ENCODE measurements at regions not wholly inside any gene's neighbourhood (a gene's known extent, or its start where the extent isn't known, plus 50 kb on each side); places are given as distances from the start of the nearest gene placed in this dataset.

DNA sequence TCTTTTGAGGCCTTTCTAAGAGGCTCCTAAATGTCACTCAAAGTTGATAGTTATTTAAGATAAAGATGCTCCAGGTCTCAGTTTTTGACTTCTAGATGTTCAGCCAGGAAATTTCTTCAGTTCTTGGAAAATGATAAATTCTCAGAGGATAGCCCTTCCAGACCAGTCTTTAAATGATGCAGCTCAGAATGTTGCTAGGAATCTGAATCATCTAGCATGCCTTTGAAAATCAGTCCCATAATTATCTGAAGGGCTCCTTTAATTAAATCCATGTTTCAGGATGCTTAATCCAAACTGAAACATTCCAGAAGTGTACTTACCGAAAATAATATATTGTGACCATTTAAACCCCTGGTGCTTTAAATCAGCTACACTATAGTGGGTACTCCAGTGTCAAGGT lies 107.5 kb upstream of the FBN2 start:
- Histone ChIP-seq H3K36me3 (ENCODE audit: insufficient read depth, low read length) (no peaks in the 10 kb centered on the region), H3K9ac (ENCODE audit: insufficient read length) (no peak overlapping the region), H3K4me3 (no peak overlapping the region), H3K27ac (no peak overlapping the region), H3K9me3 (ENCODE audit: low read depth, low read length) (no peaks in the 10 kb centered on the region)
- no peak for DNase-seq (ENCODE audit: low read depth, low spot score)
- no peak for TF ChIP-seq FOXP2 (optimal IDR thresholded peaks at IDR 0.05; ENCODE audit: control extremely low read depth, extremely low read length, insufficient read depth)
- no peak for TF ChIP-seq EZH2 (IDR thresholded peaks at IDR 0.05)
- TF ChIP-seq POLR2AphosphoS5 (IDR thresholded peaks at IDR 0.05; ENCODE audit: borderline replicate concordance, low read depth, low read length) = no peak

DNA sequence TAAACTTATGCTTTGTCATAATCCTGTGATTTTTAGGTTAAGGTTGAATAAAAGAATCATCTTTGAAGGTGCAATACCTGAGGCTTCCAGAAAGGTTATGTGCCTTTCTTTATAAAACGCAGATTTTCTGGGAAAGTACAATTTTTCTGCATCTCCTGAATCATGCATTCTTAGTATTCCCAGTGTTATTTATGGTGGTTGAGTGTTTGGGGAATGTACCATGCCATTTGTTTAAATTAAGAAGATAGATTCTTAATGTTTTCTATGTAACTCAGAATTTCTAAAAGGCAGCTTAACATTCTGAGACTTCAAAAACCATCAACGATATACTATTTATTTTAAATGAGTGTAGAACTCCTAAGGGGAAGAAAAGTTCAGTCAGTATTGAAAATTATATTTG lies 108.1 kb upstream of the FBN2 start:
- TF ChIP-seq POLR2AphosphoS5 (IDR thresholded peaks at IDR 0.05; ENCODE audit: borderline replicate concordance, low read depth, low read length) = no peak
- TF ChIP-seq EZH2 (IDR thresholded peaks at IDR 0.05) = no peak
- no peak for TF ChIP-seq FOXP2 (optimal IDR thresholded peaks at IDR 0.05; ENCODE audit: control extremely low read depth, extremely low read length, insufficient read depth)
- Histone ChIP-seq H3K36me3 (ENCODE audit: insufficient read depth, low read length) (no peaks in the 10 kb centered on the region), H3K9ac (ENCODE audit: insufficient read length) (no peak overlapping the region), H3K4me3 (no peak overlapping the region), H3K27ac (no peak overlapping the region), H3K9me3 (ENCODE audit: low read depth, low read length) (no peaks in the 10 kb centered on the region)
- DNase-seq (ENCODE audit: low read depth, low spot score) = no peak

DNA sequence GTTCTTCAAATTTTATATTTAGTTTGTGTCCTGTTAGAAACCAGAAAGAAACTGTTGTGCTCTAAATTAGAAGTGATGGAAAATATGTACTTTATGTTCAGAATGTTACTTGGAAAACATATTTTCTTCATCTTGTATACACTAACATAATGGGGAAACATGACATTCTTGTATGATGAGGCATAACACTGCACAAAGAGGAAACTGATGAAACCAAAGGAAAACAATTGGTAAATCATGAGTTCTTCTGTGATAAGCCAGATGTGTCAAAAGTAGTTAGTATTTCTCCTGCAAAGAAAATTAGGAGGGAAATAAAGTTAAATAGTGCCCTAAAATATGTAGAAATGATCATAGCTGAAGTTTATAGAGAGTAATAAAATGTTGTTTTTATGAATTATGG lies 111.1 kb upstream of the FBN2 start:
- Histone ChIP-seq H3K9ac (ENCODE audit: insufficient read length) (no peak overlapping the region), H3K9me3 (ENCODE audit: low read depth, low read length) (no peaks in the 10 kb centered on the region), H3K27ac (no peak overlapping the region), H3K4me3 (no peak overlapping the region), H3K36me3 (ENCODE audit: insufficient read depth, low read length) (no peaks in the 10 kb centered on the region)
- no peak for DNase-seq (ENCODE audit: low read depth, low spot score)
- no peak for TF ChIP-seq POLR2AphosphoS5 (IDR thresholded peaks at IDR 0.05; ENCODE audit: borderline replicate concordance, low read depth, low read length)
- TF ChIP-seq FOXP2 (optimal IDR thresholded peaks at IDR 0.05; ENCODE audit: control extremely low read depth, extremely low read length, insufficient read depth) = no peak
- no peak for TF ChIP-seq EZH2 (IDR thresholded peaks at IDR 0.05)

DNA sequence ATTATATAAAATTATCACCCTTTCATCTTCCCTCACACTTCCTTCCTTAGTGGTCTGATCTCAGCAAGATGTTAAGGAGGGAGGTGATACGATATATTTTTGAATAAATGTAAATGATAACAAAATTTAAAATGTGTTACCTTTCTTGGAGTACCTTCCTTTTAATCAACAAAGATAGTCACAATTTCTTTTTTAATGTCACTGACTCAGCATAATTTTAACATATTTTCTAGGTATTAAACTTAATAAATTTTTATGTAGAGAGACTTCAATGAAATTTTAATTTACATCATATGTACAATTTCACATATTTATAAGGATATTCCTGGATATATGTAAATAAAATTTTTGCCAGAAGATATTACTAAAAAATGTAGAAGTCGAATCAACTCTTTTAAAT lies 125.0 kb upstream of the FBN2 start:
- Histone ChIP-seq H3K9me3 (ENCODE audit: low read depth, low read length) (no peaks in the 10 kb centered on the region), H3K9ac (ENCODE audit: insufficient read length) (no peak overlapping the region), H3K36me3 (ENCODE audit: insufficient read depth, low read length) (no peaks in the 10 kb centered on the region), H3K27ac (no peak overlapping the region), H3K4me3 (no peak overlapping the region)
- DNase-seq (ENCODE audit: low read depth, low spot score) = no peak
- TF ChIP-seq POLR2AphosphoS5 (IDR thresholded peaks at IDR 0.05; ENCODE audit: borderline replicate concordance, low read depth, low read length) = no peak
- TF ChIP-seq EZH2 (IDR thresholded peaks at IDR 0.05) = no peak
- TF ChIP-seq FOXP2 (optimal IDR thresholded peaks at IDR 0.05; ENCODE audit: control extremely low read depth, extremely low read length, insufficient read depth) = no peak

DNA sequence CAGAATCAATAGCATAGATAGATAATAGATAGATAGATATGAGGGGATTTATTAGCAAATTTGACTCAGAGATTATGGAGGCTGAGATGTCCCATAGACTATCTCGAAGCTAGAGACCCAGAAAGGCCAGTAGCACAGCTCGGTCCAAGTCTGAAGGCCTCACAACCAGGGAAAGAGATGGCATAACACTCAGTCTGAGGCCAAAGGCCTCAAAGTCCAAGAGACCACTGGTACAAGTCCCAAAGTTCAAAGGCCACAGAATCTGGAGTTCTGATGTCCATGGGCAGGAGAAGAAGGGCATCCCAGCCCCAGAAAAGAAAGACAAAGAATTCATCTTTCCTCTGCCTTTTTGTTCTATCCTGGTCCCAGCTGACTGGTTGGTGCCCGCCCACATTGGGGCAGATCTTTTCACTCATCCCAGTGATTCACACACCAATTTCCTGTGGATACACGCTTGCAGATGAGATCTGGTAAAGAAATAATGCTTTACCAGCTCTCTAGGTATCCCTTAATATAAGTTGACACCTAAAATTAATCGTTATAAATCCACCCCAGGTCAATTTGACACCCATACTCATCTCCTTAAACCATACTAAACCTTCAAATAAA lies 127.8 kb upstream of the FBN2 start:
- Histone ChIP-seq H3K4me3 (no peak overlapping the region), H3K9me3 (ENCODE audit: low read depth, low read length) (no peaks in the 10 kb centered on the region), H3K9ac (ENCODE audit: insufficient read length) (no peak overlapping the region), H3K36me3 (ENCODE audit: insufficient read depth, low read length) (no peaks in the 10 kb centered on the region), H3K27ac (no peak overlapping the region)
- no peak for TF ChIP-seq FOXP2 (optimal IDR thresholded peaks at IDR 0.05; ENCODE audit: control extremely low read depth, extremely low read length, insufficient read depth)
- no peak for TF ChIP-seq EZH2 (IDR thresholded peaks at IDR 0.05)
- TF ChIP-seq POLR2AphosphoS5 (IDR thresholded peaks at IDR 0.05; ENCODE audit: borderline replicate concordance, low read depth, low read length) = no peak
- no peak for DNase-seq (ENCODE audit: low read depth, low spot score)

DNA sequence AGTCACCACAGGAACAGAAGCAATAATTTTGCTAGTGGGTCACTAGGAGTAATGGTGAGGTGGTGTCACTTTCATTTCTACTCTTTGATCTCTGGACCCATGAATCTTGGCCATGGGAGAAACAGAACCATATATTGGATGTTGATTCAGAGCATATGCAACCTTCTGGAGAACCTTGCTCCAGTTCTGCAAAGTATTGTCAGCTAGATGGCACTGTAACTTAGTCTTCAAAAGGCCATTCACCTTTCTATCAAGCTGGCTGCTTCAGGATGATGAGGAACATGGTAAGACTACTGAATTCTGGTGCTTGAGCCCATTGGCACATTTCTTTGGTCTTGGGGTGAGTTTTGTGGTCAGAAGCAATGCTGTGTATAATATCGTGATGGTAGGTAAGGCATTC lies 129.1 kb upstream of the FBN2 start:
- Histone ChIP-seq H3K27ac (no peak overlapping the region), H3K36me3 (ENCODE audit: insufficient read depth, low read length) (no peaks in the 10 kb centered on the region), H3K9me3 (ENCODE audit: low read depth, low read length) (no peaks in the 10 kb centered on the region), H3K9ac (ENCODE audit: insufficient read length) (no peak overlapping the region), H3K4me3 (no peak overlapping the region)
- TF ChIP-seq FOXP2 (optimal IDR thresholded peaks at IDR 0.05; ENCODE audit: control extremely low read depth, extremely low read length, insufficient read depth) (no peak), EZH2 (IDR thresholded peaks at IDR 0.05) (no peak), POLR2AphosphoS5 (IDR thresholded peaks at IDR 0.05; ENCODE audit: borderline replicate concordance, low read depth, low read length) (no peak)
- DNase-seq (ENCODE audit: low read depth, low spot score) = no peak

DNA sequence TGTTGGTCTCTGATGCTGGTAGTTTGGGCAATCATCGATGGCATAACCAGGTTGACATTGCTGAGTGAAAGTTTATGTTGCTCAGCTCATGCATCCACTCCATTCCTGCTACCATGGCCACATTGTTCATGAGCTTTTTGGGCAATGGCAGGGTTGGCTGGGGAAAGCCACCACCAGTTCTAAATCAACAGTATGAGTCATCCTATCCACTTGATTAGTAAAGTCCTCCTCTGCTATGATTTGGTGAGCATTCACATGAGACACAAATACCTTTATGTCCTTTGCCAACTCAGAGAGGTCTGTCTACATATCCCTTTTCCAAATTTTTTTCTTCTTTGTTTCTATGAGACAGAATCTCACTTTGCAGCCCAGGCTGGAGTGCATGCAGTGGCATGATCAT lies 129.7 kb upstream of the FBN2 start:
- no peak overlapping the region for H3K4me3 ChIP-seq
- no peak for TF ChIP-seq EZH2 (IDR thresholded peaks at IDR 0.05)
- no peak for TF ChIP-seq POLR2AphosphoS5 (IDR thresholded peaks at IDR 0.05; ENCODE audit: borderline replicate concordance, low read depth, low read length)
- no peak for TF ChIP-seq FOXP2 (optimal IDR thresholded peaks at IDR 0.05; ENCODE audit: control extremely low read depth, extremely low read length, insufficient read depth)
- no peak overlapping the region for H3K9ac ChIP-seq (ENCODE audit: insufficient read length)
- H3K9me3 ChIP-seq (ENCODE audit: low read depth, low read length) = no peaks in the 10 kb centered on the region
- no peaks in the 10 kb centered on the region for H3K36me3 ChIP-seq (ENCODE audit: insufficient read depth, low read length)
- no peak overlapping the region for H3K27ac ChIP-seq
- DNase-seq (ENCODE audit: low read depth, low spot score) = no peak

DNA sequence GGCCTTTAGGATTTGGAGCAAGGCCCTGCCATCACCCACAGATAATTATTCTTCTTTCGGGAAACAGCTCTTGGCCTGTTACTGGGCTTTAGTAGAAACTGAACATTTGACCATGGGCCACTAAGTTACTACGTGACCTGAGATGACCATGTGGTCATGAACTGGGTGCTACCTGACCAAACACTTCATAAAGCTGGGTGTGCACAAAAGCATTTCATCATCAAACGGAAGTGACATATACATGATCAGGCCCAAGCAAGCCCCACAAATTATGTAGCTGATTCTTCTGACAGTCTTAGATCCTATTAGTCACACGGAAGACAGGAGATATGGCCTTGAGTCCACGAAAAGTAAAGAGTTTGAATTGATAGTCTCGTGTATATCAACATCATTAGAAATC lies 130.9 kb upstream of the FBN2 start:
- Histone ChIP-seq H3K36me3 (ENCODE audit: insufficient read depth, low read length) (no peaks in the 10 kb centered on the region), H3K9ac (ENCODE audit: insufficient read length) (no peak overlapping the region), H3K9me3 (ENCODE audit: low read depth, low read length) (no peaks in the 10 kb centered on the region), H3K4me3 (no peak overlapping the region), H3K27ac (no peak overlapping the region)
- no peak for TF ChIP-seq FOXP2 (optimal IDR thresholded peaks at IDR 0.05; ENCODE audit: control extremely low read depth, extremely low read length, insufficient read depth)
- no peak for TF ChIP-seq EZH2 (IDR thresholded peaks at IDR 0.05)
- no peak for TF ChIP-seq POLR2AphosphoS5 (IDR thresholded peaks at IDR 0.05; ENCODE audit: borderline replicate concordance, low read depth, low read length)
- no peak for DNase-seq (ENCODE audit: low read depth, low spot score)

DNA sequence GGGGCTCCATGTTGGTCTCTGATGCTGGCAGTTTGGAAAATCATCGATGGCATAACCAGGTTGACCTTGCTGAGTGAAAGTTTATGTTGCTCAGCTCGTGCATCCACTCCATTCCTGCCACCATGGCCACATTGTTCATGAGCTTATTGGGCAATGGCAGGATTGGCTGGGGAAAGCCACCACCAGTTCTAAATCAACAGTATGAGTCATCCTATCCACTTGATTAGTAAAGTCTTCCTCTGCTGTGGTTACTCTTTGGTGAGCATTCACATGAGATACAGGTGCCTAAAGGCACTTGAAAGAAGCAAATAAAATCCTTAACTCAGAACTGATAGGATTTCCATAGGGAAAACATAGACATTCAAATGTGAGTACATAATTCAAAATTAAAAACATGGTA lies 131.8 kb upstream of the FBN2 start:
- TF ChIP-seq FOXP2 (optimal IDR thresholded peaks at IDR 0.05; ENCODE audit: control extremely low read depth, extremely low read length, insufficient read depth) (no peak), POLR2AphosphoS5 (IDR thresholded peaks at IDR 0.05; ENCODE audit: borderline replicate concordance, low read depth, low read length) (no peak), EZH2 (IDR thresholded peaks at IDR 0.05) (no peak)
- no peak overlapping the region for H3K4me3 ChIP-seq
- DNase-seq (ENCODE audit: low read depth, low spot score) = no peak
- no peaks in the 10 kb centered on the region for H3K36me3 ChIP-seq (ENCODE audit: insufficient read depth, low read length)
- no peak overlapping the region for H3K27ac ChIP-seq
- no peak overlapping the region for H3K9ac ChIP-seq (ENCODE audit: insufficient read length)
- no peaks in the 10 kb centered on the region for H3K9me3 ChIP-seq (ENCODE audit: low read depth, low read length)

All from SK-N-MC (cell line).